ENCODE measurements at regions not wholly inside any gene's neighbourhood (a gene's known extent, or its start where the extent isn't known, plus 50 kb on each side); places are given as distances from the start of the nearest gene placed in this dataset.

DNA sequence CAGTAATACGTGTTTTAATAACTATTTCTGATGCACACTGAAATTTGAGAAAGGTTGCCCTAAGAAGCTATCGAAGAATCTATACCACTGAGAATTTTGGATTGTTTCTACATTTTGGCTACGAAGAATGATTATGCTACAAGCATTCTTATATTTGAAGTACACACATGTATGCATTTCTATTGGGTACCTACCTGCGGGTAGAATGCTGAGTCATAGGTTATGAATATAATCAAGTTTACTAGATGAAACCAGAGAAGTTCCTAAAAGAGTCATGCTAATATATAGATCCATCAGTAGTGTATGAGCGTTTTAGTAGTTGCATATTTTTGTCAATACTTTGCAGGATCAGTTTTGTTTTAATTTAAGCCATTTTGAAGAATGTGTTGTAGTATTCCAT lies 62.0 kb upstream of the PCDH20 start:
- no peak for DNase-seq

DNA sequence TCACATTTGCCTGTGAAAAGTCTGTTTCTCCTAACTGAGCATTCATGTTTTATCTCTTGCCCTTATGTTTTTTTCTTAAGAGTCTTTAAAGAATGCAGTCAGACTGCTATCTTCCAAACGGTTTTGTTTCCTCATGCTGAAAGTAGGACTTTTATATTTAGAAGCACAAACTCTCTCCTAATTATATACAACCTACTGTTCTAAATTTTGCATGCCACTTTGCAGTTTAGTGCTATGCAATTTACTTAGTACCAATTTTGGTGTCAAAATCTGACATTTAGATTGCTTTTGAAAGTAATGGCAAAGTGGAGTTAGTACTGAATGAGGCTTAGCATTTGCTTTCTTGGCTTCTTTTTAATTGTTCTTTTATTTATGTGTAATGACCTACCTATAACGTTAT lies 55.1 kb upstream of the PCDH20 start:
- DNase-seq, result no peak

DNA sequence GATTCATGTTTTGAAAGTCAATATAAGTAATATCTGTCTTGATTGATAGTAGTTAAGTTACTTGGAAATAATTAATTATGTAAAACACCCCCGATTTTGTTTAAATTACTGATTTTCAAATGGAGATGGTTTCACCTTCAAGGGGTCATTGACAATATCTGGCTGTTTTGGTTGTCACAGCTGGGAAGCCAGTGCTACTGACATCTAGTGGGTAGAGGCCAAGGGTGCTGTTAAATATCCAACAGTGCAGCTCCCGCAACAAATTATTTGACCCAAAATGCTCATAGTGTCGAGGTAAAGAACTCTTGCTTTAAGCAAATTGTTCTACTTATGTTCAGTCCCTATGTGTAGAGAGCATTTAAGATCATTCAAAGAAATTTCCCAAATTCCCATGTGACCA lies 50.6 kb upstream of the PCDH20 start:
- DNase-seq, result no peak

Data from amygdala (tissue), 56 donors.